ENCODE measurements at regions not wholly inside any gene's neighbourhood (a gene's known extent, or its start where the extent isn't known, plus 50 kb on each side); places are given as distances from the start of the nearest gene placed in this dataset.

GRCh38 chr4:140297221-140297570 is 76.2 kb upstream of the SCOC start:
- DNase-seq: no peak
- TF ChIP-seq POLR2A (IDR thresholded peaks at IDR 0.05; ENCODE audit: low read length) (no peak), GATA1 (IDR thresholded peaks at IDR 0.05; ENCODE audit: low read depth, low read length) (no peak)

GRCh38 chr4:140296335-140297220 is 76.9 kb upstream of the SCOC start:
- no peak for TF ChIP-seq GATA1 (IDR thresholded peaks at IDR 0.05; ENCODE audit: low read depth, low read length)
- no peak for TF ChIP-seq POLR2A (IDR thresholded peaks at IDR 0.05; ENCODE audit: low read length)
- DNase-seq: no peak

DNA sequence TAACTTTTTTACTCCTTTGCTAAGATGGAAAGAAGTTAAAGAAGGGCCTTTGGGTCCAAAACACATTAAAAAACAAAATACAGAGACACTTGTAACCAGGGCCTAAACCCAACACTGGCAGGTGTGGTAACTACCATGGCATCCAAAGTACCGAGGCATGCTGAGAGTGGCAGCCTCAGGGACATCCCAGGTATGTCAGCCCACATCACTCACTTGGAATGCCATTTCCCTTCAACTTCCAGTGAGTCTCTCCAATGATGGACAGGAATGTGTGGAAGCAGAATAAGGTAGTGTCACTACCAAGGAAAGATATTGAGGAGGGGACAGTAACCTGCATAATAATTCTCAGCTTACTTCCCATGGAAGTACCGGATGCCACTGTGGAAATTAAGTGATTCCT is 79.5 kb upstream of the SCOC start:
- DNase-seq: no peak
- TF ChIP-seq POLR2A (IDR thresholded peaks at IDR 0.05; ENCODE audit: low read length): no peak
- no peak for TF ChIP-seq GATA1 (IDR thresholded peaks at IDR 0.05; ENCODE audit: low read depth, low read length)

- TF ChIP-seq GATA1 (IDR thresholded peaks at IDR 0.05; ENCODE audit: low read depth, low read length) (no peak), POLR2A (IDR thresholded peaks at IDR 0.05; ENCODE audit: low read length) (no peak)
- no peak for DNase-seq
These were observed 82.2 kb upstream of the SCOC start for GRCh38 chr4:140291259-140291658.

GRCh38 chr4:140289486-140289885 is 84.0 kb upstream of the SCOC start:
- no peak for DNase-seq
- TF ChIP-seq POLR2A (IDR thresholded peaks at IDR 0.05; ENCODE audit: low read length) (no peak), GATA1 (IDR thresholded peaks at IDR 0.05; ENCODE audit: low read depth, low read length) (no peak)

- DNase-seq: no peak
These were observed 87.0 kb upstream of the SCOC start for GRCh38 chr4:140286456-140286855.

DNA sequence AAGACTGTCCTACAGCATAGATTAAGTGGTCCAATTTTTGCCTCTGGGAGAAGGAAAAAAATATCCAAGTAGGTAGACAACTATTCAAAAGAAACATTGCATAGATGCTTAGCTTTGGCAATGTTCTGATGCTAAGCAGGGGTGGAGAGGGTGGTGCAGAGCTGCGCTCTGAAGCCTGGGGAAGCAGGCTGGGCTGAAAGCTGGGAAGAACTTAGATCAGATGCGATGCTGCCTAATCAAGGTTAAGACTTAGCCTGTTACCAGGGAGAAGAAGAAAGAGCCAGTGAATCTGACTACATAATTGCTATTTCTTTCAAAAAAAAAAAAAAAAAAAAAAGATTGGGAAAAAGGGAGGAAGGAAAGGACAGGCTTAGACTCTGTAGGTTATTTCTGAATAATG is 89.0 kb upstream of the SCOC start:
- no peak for DNase-seq
- no peak for TF ChIP-seq GATA1 (IDR thresholded peaks at IDR 0.05; ENCODE audit: low read depth, low read length)

More at GRCh38 chr4:140286456-140286855, 87.0 kb upstream of the SCOC start:
- TF ChIP-seq POLR2A (IDR thresholded peaks at IDR 0.05; ENCODE audit: low read length) (no peak), GATA1 (IDR thresholded peaks at IDR 0.05; ENCODE audit: low read depth, low read length) (no peak)

- DNase-seq: no peak
- TF ChIP-seq POLR2A (IDR thresholded peaks at IDR 0.05; ENCODE audit: low read length): no peak
These were observed 91.5 kb upstream of the SCOC start for GRCh38 chr4:140281828-140282552.

GRCh38 chr4:140277576-140277975 is 95.9 kb upstream of the SCOC start:
- no peak for DNase-seq

DNA sequence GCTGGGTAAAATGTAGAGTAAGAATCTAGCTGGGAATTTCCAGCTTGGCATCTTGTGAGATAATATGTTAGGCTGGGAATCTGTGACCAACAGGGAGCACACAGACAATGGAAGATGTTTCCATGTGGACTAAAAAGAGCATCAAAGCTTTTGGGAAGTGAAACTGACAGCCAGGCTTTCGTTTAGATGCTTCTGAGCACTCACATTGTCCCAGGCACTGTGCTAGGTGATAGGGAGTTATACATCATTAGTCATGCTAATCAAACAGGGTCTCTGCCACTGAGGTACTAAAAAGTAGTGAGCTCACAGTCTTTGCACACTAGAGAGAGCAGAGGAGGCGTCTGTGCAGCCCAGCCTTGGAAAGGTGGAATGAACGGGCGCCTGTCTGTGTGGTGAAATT is 101.9 kb upstream of the SCOC start:
- no peak for DNase-seq
- TF ChIP-seq POLR2A (IDR thresholded peaks at IDR 0.05; ENCODE audit: low read length) (no peak), GATA1 (IDR thresholded peaks at IDR 0.05; ENCODE audit: low read depth, low read length) (no peak)

More at GRCh38 chr4:140277576-140277975, 95.9 kb upstream of the SCOC start:
- TF ChIP-seq GATA1 (IDR thresholded peaks at IDR 0.05; ENCODE audit: low read depth, low read length) (no peak), POLR2A (IDR thresholded peaks at IDR 0.05; ENCODE audit: low read length) (no peak)

GRCh38 chr4:140269369-140269768 is 104.1 kb upstream of the SCOC start:
- no peak for TF ChIP-seq POLR2A (IDR thresholded peaks at IDR 0.05; ENCODE audit: low read length)
- no peak for TF ChIP-seq GATA1 (IDR thresholded peaks at IDR 0.05; ENCODE audit: low read depth, low read length)
- DNase-seq: no peak

- no peak for DNase-seq
- TF ChIP-seq GATA1 (IDR thresholded peaks at IDR 0.05; ENCODE audit: low read depth, low read length) (no peak), POLR2A (IDR thresholded peaks at IDR 0.05; ENCODE audit: low read length) (no peak)
These were observed 105.1 kb upstream of the SCOC start for GRCh38 chr4:140268186-140268841.

- TF ChIP-seq POLR2A (IDR thresholded peaks at IDR 0.05; ENCODE audit: low read length) (no peak), GATA1 (IDR thresholded peaks at IDR 0.05; ENCODE audit: low read depth, low read length) (no peak)
- DNase-seq: no peak
These were observed 105.9 kb upstream of the SCOC start for GRCh38 chr4:140267576-140267975.

DNA sequence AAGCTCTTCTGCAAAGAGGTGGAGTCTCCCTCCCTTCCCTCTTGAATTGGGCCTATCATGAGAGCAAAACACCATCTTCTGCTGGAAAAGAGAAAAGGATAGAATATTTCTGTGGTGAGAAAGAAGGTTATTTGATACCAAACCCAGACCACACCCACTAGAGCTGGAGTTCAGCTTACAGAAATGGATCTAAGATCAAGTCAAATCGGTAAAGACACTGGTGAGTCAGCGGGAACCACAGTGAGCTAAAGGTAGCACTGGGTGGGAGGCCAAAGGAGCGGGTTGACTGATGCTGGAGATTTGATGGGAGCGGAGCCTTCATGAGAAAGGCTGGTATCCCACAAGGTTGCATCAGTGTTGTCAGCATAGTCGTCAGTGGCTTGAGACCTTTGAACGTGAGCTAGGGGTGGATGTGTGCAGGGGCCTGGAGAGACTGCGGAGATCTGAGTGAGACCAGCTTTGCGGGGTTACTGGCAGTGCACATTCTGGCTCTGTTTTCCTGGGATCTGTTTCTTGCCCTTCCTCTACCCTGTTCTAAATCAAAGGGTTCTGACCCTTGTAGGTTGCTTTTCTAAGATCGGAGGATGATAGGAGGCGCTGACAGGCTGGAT is 106.4 kb upstream of the SCOC start:
- DNase-seq: no peak

More for the DNA sequence above, 106.4 kb upstream of the SCOC start:
- no peak for TF ChIP-seq POLR2A (IDR thresholded peaks at IDR 0.05; ENCODE audit: low read length)

All from erythroblast (primary cell).